Retinal pigment epithelial cell (primary cell): ENCODE measurements at regions not wholly inside any gene's neighbourhood (a gene's known extent, or its start where the extent isn't known, plus 50 kb on each side); places are given as distances from the start of the nearest gene placed in this dataset.

Experiments
- DNase-seq: peaks from one replicate; pipeline ENCODE4 v3.0.0-alpha.2; 2010; ENCODE audit warnings: low read depth
- H3K4me3 ChIP-seq: 2 replicates; pipeline ENCODE4 v1.5.1; 2011; ENCODE audit warnings: mild to moderate bottlenecking, low read length, control low read depth, moderate library complexity
- TF ChIP-seq, protein P1 (sequence below): conservative IDR thresholded peaks from 2 replicates; pipeline ENCODE4 v1.5.1; 2011; ENCODE audit warnings: low read depth, low read length, control low read depth, inconsistent platforms

DNA sequence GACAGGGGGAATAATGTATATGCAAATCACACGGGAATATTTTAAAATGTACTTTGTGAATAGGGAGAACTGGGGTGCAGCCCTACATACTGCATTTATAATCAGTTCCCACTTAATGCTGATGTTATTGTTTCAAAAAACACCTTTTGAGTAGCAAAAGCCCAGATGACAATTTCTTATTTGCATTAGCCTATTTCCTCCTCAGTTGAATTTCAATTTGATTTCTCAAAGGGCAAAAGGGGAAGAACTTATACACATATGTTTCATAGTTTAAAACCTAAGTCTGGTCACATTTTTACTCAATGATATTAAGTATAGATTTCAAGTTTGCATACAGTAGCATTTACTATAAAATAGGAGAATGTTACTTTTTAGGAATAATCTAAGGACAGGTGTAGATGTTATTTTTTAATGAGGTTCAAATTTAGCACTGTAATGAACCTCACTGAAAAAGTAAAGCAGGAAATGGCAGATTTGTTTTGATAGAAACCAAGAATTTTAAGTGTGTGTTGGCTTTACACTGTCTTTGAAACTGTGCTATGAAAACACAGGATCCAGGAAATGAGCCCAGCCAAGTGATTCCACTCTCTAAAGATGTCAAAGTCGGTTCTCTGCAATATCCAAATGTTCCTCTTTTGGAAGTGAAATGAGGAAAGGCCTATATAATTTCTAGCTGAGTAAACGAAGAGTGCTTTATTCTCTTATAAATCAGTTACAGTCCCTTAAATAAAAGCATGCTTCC is 367.4 kb downstream of the BTG1 start:
- DNase-seq: no peak
- TF ChIP-seq, protein P1, sequence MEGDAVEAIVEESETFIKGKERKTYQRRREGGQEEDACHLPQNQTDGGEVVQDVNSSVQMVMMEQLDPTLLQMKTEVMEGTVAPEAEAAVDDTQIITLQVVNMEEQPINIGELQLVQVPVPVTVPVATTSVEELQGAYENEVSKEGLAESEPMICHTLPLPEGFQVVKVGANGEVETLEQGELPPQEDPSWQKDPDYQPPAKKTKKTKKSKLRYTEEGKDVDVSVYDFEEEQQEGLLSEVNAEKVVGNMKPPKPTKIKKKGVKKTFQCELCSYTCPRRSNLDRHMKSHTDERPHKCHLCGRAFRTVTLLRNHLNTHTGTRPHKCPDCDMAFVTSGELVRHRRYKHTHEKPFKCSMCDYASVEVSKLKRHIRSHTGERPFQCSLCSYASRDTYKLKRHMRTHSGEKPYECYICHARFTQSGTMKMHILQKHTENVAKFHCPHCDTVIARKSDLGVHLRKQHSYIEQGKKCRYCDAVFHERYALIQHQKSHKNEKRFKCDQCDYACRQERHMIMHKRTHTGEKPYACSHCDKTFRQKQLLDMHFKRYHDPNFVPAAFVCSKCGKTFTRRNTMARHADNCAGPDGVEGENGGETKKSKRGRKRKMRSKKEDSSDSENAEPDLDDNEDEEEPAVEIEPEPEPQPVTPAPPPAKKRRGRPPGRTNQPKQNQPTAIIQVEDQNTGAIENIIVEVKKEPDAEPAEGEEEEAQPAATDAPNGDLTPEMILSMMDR: no peak
- no peak overlapping the region for H3K4me3 ChIP-seq

DNA sequence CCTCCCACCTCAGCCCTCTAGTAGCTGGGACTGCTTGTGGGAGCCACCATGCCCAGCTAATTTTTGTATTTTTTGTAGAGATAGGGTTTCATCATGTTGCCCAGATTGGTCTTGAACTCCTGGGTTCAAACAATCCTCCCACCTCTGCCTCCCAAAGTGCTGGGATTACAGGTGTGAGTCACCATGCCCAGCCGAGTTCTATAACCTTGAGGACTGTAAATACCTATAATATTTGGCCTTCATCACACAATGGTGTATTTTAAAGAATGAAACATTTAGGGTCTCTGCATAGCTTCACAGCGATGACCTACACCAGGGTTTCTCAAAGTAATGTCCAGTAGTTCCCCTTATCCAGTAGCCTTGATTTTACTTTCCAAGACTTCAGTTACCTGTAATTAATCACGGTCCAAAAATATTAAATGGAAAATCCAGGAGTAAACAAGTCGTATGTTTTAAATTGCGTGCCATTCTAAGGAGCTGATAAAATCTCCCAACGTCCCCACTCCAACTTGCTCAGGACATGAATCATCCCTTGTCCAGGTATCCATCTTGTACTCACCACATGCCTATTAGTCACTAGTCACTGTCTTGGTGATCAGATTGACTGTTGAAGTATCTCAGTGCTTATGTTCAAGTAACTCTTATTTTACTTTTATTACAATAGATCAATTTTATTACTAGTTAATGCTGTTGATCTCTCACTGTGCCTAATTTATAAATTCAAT is 368.2 kb downstream of the BTG1 start:
- no peak for DNase-seq

DNA sequence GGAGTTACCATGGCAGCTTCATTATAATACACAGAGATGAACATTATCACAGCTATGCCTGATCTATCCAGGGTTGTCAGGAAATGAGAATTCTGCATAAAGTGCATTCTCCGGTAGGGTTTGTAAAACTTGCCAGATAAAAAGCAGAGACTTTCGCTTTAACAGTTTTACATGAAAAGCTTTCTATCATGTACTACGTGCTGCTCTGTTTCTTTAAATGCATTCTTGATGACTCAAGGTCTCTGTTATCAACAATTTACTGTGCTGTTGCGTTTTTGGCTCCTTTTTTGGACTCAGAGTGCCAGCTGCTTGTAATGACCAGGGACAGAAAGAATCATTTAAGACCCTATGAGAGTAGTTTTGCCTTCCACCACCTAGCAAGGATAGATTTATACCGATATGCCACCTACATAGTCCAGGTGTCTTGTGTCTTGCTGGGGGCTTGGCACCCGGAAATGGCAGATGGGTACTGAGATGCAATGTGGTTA is 371.2 kb downstream of the BTG1 start:
- peak overlapping the region; percentile 14 for H3K4me3 ChIP-seq
- TF ChIP-seq, protein P1: no peak
- DNase-seq: no peak

More for the DNA sequence above, 368.2 kb downstream of the BTG1 start:
- H3K4me3 ChIP-seq: no peak overlapping the region
- TF ChIP-seq, protein P1: no peak

DNA sequence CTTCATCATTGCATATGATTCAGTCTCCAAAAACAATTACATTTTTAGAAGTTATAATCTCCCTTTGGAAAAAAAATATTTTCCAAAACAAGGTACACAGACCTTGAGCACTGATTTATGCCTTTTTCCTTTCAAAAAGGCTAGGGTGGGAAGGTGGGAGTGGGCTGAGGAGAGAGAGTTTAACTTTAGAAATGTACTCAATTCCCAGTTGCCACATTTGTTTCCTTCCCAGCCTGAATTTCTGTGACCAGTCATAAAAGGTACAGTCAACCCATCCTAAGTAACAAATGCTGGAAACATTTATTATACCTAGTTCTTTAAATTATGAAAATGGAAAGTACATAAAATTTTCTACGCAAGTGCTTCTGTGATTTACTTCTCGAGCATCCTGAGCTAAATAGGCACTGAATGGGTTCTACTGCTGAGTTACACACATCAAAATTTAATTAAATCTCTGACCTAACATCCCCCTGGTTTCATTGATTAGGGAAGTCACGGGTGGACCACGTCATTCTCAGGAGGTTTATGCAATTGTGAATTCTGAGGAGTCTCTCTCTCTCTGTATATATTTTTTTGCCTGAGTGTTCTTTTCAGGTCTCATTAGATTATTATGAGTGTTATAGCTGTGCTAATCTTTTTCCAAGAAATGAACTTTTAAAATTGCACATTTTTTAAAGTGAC is 371.8 kb downstream of the BTG1 start:
- TF ChIP-seq, protein P1: no peak
- H3K4me3 ChIP-seq: peak overlapping the region; percentile 14
- DNase-seq: no peak

DNA sequence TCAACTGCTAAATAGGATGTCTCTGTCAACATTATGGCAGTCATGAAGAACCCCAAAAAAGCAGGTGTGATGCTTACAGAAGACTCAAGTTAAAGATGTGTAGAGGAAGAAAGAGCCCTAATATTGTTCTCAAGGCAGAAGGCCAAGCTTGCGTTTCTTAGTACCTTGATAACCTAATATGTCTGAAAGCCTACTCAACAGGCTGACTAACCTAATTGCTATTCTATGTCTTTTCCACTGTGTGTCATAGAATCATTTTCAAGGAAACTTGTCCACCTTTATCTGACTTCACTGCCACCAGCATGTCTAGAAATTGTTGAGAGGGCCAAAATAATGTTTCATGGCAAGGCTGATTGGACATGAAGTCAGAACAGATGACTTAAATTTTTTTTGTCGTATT is 373.2 kb downstream of the BTG1 start:
- DNase-seq: no peak
- H3K4me3 ChIP-seq: no peak overlapping the region
- TF ChIP-seq, protein P1: no peak

DNA sequence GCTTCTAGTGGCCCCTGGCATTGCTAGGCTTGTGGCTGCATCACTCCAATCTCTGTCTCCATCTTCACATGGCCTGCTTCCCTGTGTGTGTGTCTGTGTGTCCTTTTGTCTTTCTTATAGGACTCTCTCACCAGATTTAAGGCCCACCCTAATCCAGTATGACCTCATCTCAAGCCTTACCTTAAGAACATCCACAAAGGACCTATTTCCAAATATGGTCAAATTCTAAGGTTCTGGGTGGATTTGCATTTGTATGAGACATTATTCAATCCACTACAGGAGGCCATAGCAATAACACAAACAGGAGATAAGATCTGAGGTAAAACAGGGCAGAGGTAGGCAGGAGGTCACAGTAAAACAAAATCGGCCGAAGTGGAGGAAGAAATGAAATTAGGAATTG is 375.9 kb downstream of the BTG1 start:
- DNase-seq: no peak
- no peak overlapping the region for H3K4me3 ChIP-seq
- TF ChIP-seq, protein P1: no peak
